ENCODE measurements at regions not wholly inside any gene's neighbourhood (a gene's known extent, or its start where the extent isn't known, plus 50 kb on each side); places are given as distances from the start of the nearest gene placed in this dataset.

DNA sequence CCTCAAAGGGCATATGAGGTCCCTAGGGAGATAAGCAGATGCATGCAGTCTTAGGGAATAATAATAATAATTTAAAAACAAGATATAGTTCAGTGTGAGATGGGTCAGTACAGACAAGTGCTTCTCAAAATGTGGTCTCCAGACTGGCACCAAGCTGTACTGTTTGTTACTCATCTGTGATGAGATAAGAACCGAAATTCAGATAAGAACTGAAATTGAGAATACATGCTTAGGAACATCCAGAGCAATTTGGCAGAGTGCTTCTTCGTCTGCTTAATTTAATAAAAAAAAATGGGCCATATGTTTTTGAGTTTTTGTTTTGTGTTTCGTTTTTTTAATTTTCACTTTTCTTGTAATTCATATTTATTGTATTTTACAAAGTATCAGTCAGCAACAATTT, 86.5 kb upstream of the SGCD start:
- no peaks in the 10 kb centered on the region for H3K36me3 ChIP-seq (ENCODE audit: control insufficient read depth in 4 of 4, insufficient read depth in 3 of 4, low read depth in 1 of 4, low read length in 3 of 4)
- peaks cover 0 to 3% (median under 1%) of the 10 kb centered on the region in 4 donors for H3K4me1 ChIP-seq (ENCODE audit: control insufficient read depth in 4 of 4, insufficient read depth in 4 of 4, low read length in 3 of 4)
- H3K9ac ChIP-seq (ENCODE audit: low read depth in 1 of 2, low read length in 2 of 2), result no peak overlapping the region
- no peak overlapping the region for H3K27ac ChIP-seq (ENCODE audit: low read depth in 1 of 2, low read length in 2 of 2)
- H3K9me3 ChIP-seq (ENCODE audit: control insufficient read depth in 4 of 4, low read length in 3 of 4), result no peaks in the 10 kb centered on the region
- TF ChIP-seq, protein P1, sequence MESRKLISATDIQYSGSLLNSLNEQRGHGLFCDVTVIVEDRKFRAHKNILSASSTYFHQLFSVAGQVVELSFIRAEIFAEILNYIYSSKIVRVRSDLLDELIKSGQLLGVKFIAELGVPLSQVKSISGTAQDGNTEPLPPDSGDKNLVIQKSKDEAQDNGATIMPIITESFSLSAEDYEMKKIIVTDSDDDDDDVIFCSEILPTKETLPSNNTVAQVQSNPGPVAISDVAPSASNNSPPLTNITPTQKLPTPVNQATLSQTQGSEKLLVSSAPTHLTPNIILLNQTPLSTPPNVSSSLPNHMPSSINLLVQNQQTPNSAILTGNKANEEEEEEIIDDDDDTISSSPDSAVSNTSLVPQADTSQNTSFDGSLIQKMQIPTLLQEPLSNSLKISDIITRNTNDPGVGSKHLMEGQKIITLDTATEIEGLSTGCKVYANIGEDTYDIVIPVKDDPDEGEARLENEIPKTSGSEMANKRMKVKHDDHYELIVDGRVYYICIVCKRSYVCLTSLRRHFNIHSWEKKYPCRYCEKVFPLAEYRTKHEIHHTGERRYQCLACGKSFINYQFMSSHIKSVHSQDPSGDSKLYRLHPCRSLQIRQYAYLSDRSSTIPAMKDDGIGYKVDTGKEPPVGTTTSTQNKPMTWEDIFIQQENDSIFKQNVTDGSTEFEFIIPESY (IDR thresholded peaks at IDR 0.05), result no peak
- TF ChIP-seq JUND (IDR thresholded peaks at IDR 0.05) (no peak), TAF1 (conservative IDR thresholded peaks at IDR 0.05) (no peak), HNF4A (conservative IDR thresholded peaks at IDR 0.05) (no peak), HNF4G (IDR thresholded peaks at IDR 0.05) (no peak)
- TF ChIP-seq, protein P2, sequence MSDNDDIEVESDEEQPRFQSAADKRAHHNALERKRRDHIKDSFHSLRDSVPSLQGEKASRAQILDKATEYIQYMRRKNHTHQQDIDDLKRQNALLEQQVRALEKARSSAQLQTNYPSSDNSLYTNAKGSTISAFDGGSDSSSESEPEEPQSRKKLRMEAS (IDR thresholded peaks at IDR 0.05), result no peak
- WGBS, result 52% methylated on average over 3 of the region's 3 CpGs
- no peaks in the 10 kb centered on the region for H3K27me3 ChIP-seq (ENCODE audit: control insufficient read depth in 4 of 4, insufficient read depth in 4 of 4, low read length in 3 of 4)
- no peak overlapping the region for H3K4me3 ChIP-seq (ENCODE audit: low read depth in 1 of 3, low read length in 3 of 3)
- no peak for DNase-seq (ENCODE audit: low spot score)

DNA sequence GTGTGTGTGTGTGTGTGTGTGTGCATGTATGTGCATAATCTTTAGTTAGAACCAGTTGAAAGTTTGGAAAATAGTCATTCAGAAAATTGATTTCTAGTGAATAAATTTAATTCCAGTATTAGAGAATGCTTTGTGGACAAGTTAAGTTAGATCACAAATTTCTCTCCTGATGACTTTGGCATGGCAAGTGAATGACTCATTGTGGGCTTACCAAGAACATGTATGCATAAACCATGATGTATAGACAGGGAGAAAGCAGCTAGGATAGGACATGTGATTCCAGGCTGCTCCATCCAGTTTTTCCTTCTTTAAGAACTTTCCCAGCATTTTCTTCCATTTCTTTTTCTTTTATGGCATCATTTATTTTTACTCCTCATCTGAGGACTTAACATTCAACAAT, 85.7 kb upstream of the SGCD start:
- Histone ChIP-seq H3K9ac (ENCODE audit: low read depth in 1 of 2, low read length in 2 of 2) (no peak overlapping the region), H3K4me1 (ENCODE audit: control insufficient read depth in 4 of 4, insufficient read depth in 4 of 4, low read length in 3 of 4) (peaks cover 0 to 3% (median under 1%) of the 10 kb centered on the region in 4 donors), H3K27me3 (ENCODE audit: control insufficient read depth in 4 of 4, insufficient read depth in 4 of 4, low read length in 3 of 4) (no peaks in the 10 kb centered on the region), H3K9me3 (ENCODE audit: control insufficient read depth in 4 of 4, low read length in 3 of 4) (no peaks in the 10 kb centered on the region), H3K4me3 (ENCODE audit: low read depth in 1 of 3, low read length in 3 of 3) (no peak overlapping the region), H3K27ac (ENCODE audit: low read depth in 1 of 2, low read length in 2 of 2) (no peak overlapping the region), H3K36me3 (ENCODE audit: control insufficient read depth in 4 of 4, insufficient read depth in 3 of 4, low read depth in 1 of 4, low read length in 3 of 4) (no peaks in the 10 kb centered on the region)
- TF ChIP-seq JUND (IDR thresholded peaks at IDR 0.05), result no peak
- TF ChIP-seq YY1 (IDR thresholded peaks at IDR 0.05), result no peak
- no peak for TF ChIP-seq FOXA1 (IDR thresholded peaks at IDR 0.05)
- TF ChIP-seq, protein P2 (IDR thresholded peaks at IDR 0.05), result no peak
- TF ChIP-seq NR2F2 (IDR thresholded peaks at IDR 0.05), result no peak
- TF ChIP-seq, protein P3, sequence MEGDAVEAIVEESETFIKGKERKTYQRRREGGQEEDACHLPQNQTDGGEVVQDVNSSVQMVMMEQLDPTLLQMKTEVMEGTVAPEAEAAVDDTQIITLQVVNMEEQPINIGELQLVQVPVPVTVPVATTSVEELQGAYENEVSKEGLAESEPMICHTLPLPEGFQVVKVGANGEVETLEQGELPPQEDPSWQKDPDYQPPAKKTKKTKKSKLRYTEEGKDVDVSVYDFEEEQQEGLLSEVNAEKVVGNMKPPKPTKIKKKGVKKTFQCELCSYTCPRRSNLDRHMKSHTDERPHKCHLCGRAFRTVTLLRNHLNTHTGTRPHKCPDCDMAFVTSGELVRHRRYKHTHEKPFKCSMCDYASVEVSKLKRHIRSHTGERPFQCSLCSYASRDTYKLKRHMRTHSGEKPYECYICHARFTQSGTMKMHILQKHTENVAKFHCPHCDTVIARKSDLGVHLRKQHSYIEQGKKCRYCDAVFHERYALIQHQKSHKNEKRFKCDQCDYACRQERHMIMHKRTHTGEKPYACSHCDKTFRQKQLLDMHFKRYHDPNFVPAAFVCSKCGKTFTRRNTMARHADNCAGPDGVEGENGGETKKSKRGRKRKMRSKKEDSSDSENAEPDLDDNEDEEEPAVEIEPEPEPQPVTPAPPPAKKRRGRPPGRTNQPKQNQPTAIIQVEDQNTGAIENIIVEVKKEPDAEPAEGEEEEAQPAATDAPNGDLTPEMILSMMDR (IDR thresholded peaks at IDR 0.05; ENCODE audit: low read depth, low read length, missing input control), result no peak
- TF ChIP-seq HNF4G (IDR thresholded peaks at IDR 0.05), result no peak
- no peak for TF ChIP-seq FOXA2 (IDR thresholded peaks at IDR 0.05)
- no peak for TF ChIP-seq TAF1 (conservative IDR thresholded peaks at IDR 0.05)
- no peak for TF ChIP-seq EGR1 (IDR thresholded peaks at IDR 0.05; ENCODE audit: low read depth in 2 of 2)
- TF ChIP-seq, protein P4, sequence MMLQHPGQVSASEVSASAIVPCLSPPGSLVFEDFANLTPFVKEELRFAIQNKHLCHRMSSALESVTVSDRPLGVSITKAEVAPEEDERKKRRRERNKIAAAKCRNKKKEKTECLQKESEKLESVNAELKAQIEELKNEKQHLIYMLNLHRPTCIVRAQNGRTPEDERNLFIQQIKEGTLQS (IDR thresholded peaks at IDR 0.05), result no peak
- TF ChIP-seq, protein P5, sequence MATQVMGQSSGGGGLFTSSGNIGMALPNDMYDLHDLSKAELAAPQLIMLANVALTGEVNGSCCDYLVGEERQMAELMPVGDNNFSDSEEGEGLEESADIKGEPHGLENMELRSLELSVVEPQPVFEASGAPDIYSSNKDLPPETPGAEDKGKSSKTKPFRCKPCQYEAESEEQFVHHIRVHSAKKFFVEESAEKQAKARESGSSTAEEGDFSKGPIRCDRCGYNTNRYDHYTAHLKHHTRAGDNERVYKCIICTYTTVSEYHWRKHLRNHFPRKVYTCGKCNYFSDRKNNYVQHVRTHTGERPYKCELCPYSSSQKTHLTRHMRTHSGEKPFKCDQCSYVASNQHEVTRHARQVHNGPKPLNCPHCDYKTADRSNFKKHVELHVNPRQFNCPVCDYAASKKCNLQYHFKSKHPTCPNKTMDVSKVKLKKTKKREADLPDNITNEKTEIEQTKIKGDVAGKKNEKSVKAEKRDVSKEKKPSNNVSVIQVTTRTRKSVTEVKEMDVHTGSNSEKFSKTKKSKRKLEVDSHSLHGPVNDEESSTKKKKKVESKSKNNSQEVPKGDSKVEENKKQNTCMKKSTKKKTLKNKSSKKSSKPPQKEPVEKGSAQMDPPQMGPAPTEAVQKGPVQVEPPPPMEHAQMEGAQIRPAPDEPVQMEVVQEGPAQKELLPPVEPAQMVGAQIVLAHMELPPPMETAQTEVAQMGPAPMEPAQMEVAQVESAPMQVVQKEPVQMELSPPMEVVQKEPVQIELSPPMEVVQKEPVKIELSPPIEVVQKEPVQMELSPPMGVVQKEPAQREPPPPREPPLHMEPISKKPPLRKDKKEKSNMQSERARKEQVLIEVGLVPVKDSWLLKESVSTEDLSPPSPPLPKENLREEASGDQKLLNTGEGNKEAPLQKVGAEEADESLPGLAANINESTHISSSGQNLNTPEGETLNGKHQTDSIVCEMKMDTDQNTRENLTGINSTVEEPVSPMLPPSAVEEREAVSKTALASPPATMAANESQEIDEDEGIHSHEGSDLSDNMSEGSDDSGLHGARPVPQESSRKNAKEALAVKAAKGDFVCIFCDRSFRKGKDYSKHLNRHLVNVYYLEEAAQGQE (IDR thresholded peaks at IDR 0.05), result no peak
- no peak for TF ChIP-seq HNF4A (conservative IDR thresholded peaks at IDR 0.05)
- no peak for DNase-seq (ENCODE audit: low spot score)

Measured in liver (tissue), 8 donors.